ENCODE measurements at regions not wholly inside any gene's neighbourhood (a gene's known extent, or its start where the extent isn't known, plus 50 kb on each side); places are given as distances from the start of the nearest gene placed in this dataset.
"Not testable (repeated sequence)": the region's sequence is repeated elsewhere in the genome, so short reads cannot be mapped to it uniquely, and the experiment has no call there.

GRCh38 chr12:46518169-46518568, 145.6 kb upstream of the SLC38A2 start:
- no peak for DNase-seq (ENCODE audit: low spot score)

GRCh38 chr12:46517579-46517962, 145.0 kb upstream of the SLC38A2 start:
- DNase-seq (ENCODE audit: low spot score) = no peak

- DNase-seq (ENCODE audit: low spot score) = no peak
These were observed 144.5 kb upstream of the SLC38A2 start for GRCh38 chr12:46516933-46517578.

- no peak for DNase-seq (ENCODE audit: low spot score)
These were observed 143.8 kb upstream of the SLC38A2 start for GRCh38 chr12:46516238-46516932.

- DNase-seq (ENCODE audit: low spot score) = no peak
These were observed 143.3 kb upstream of the SLC38A2 start for GRCh38 chr12:46515829-46516228.

- no peak for DNase-seq (ENCODE audit: low spot score)
These were observed 142.3 kb upstream of the SLC38A2 start for GRCh38 chr12:46514886-46515285.

GRCh38 chr12:46510257-46510656, 137.7 kb upstream of the SLC38A2 start:
- DNase-seq (ENCODE audit: low spot score) = not testable (repeated sequence)

GRCh38 chr12:46509135-46509534, 136.6 kb upstream of the SLC38A2 start:
- DNase-seq (ENCODE audit: low spot score) = no peak

- DNase-seq (ENCODE audit: low spot score) = no peak
These were observed 136.1 kb upstream of the SLC38A2 start for GRCh38 chr12:46508651-46509050.

- DNase-seq (ENCODE audit: low spot score) = no peak
These were observed 135.2 kb upstream of the SLC38A2 start for GRCh38 chr12:46507766-46508165.

GRCh38 chr12:46506961-46507360, 134.4 kb upstream of the SLC38A2 start:
- DNase-seq (ENCODE audit: low spot score) = no peak

- no peak for DNase-seq (ENCODE audit: low spot score)
These were observed 133.6 kb upstream of the SLC38A2 start for GRCh38 chr12:46506198-46506597.

- DNase-seq (ENCODE audit: low spot score) = no peak
These were observed 131.9 kb upstream of the SLC38A2 start for GRCh38 chr12:46504494-46504893.

GRCh38 chr12:46503637-46504175, 131.1 kb upstream of the SLC38A2 start:
- no peak for DNase-seq (ENCODE audit: low spot score)

- no peak for DNase-seq (ENCODE audit: low spot score)
These were observed 128.1 kb upstream of the SLC38A2 start for GRCh38 chr12:46500673-46501072.

- no peak for DNase-seq (ENCODE audit: low spot score)
These were observed 127.3 kb upstream of the SLC38A2 start for GRCh38 chr12:46499901-46500300.

GRCh38 chr12:46499226-46499625, 126.7 kb upstream of the SLC38A2 start:
- no peak for DNase-seq (ENCODE audit: low spot score)

GRCh38 chr12:46497739-46498138, 125.2 kb upstream of the SLC38A2 start:
- DNase-seq (ENCODE audit: low spot score) = no peak

- no peak for DNase-seq (ENCODE audit: low spot score)
These were observed 121.9 kb upstream of the SLC38A2 start for GRCh38 chr12:46494424-46494823.

- no peak for DNase-seq (ENCODE audit: low spot score)
These were observed 121.2 kb upstream of the SLC38A2 start for GRCh38 chr12:46493834-46494181.

- DNase-seq (ENCODE audit: low spot score) = no peak
These were observed 120.7 kb upstream of the SLC38A2 start for GRCh38 chr12:46493150-46493833.

GRCh38 chr12:46492471-46493085, 120.0 kb upstream of the SLC38A2 start:
- DNase-seq (ENCODE audit: low spot score) = no peak

- DNase-seq (ENCODE audit: low spot score) = no peak
These were observed 119.0 kb upstream of the SLC38A2 start for GRCh38 chr12:46491548-46491947.
